ENCODE measurements at regions not wholly inside any gene's neighbourhood (a gene's known extent, or its start where the extent isn't known, plus 50 kb on each side); places are given as distances from the start of the nearest gene placed in this dataset.

DNA sequence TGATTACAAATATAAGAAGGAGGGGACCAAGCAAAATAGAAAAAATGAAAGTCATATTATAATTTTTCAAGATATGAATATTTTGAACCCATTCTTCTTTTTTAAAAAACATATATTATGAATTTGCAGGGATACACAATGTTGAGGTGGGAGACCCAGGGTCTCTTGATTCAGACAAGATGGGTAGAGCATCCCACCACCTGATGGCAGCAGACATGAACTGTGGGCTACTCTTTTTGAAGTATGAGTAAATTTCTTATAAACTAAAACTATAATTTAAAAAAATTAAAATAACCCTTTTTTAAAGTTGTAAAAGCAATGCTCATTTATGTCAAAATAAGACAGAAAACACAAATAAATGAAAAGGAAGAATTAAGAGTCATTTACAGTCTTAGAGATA is 202.7 kb upstream of the PRICKLE1 start:
- no peak for DNase-seq (ENCODE audit: low spot score)

DNA sequence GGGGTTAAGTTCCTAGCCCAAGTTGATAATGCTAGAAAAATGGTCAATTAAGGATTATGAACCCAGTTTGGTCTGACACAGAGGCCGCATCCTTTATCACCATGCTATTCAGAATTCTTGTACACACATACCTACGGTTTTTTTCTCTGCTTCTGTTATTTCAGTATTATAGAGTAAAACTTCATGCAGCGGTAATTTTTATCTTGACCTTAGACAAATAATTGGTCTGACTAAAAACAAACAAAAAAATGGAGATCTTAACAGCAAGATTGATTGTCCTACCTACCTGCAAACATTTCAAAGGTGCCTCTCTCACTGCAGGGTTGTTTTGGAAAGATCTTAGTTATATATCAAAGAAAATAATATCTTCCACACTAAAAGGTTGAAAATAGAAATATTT is 201.9 kb upstream of the PRICKLE1 start:
- no peak for DNase-seq (ENCODE audit: low spot score)

DNA sequence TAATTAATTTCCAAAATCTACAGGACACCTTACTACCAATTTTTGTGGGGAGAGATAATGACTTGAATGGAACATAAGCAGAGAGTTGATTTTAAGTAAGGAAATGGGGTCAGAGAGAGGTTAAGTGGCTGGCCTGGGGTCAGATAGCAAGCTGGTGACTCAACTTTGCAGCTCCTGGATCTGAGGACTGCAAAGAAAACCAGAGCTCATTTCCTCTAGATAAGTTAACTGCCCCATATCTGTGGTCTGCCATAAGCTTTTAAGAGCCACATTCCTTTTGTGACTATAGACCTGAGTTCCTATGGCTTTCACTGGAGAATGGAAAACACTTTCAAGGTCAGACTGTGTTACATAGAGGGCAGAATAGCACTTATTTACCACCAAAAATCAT is 201.2 kb upstream of the PRICKLE1 start:
- DNase-seq (ENCODE audit: low spot score) = no peak

- no peak for DNase-seq (ENCODE audit: low spot score)
Observed at GRCh38 chr12:42789808-42790760, 200.5 kb upstream of the PRICKLE1 start.

GRCh38 chr12:42786400-42787148 is 197.0 kb upstream of the PRICKLE1 start:
- DNase-seq (ENCODE audit: low spot score) = no peak

- DNase-seq (ENCODE audit: low spot score) = no peak
Observed at GRCh38 chr12:42785944-42786343, 196.4 kb upstream of the PRICKLE1 start.

GRCh38 chr12:42780671-42781070 is 191.1 kb upstream of the PRICKLE1 start:
- no peak for DNase-seq (ENCODE audit: low spot score)

DNA sequence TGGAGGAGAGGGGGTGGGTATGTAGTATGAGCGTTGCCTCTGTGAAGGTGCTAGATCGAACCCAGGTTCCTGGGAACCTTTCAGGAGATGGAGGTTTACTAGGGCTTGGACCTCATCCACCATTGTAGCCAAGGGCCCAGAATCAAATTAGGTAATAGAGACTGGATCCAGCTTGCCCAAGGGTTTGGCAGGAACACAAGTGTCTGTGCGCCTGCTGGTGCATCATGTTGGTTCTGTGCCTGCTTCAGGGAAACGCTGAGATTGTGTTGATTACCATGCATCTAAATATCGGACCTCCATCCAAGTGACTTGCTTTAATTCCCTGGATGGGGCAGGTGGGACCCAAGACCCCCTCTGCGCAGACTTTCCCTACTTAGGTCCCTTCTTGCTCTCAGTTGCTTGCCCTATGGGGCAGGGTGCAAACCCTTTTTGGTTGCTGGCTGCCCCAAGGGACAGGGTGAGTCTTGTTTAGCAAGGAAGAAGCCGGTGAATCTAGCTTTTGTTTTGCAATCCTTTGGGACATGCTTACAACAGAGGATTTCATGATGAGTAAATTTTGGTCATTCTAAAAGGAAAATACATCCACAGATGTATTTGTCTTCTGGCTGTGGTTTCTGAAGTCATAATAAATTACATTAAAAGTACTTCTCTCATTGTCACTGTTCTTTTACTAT is 189.8 kb upstream of the PRICKLE1 start:
- no peak for DNase-seq (ENCODE audit: low spot score)

DNA sequence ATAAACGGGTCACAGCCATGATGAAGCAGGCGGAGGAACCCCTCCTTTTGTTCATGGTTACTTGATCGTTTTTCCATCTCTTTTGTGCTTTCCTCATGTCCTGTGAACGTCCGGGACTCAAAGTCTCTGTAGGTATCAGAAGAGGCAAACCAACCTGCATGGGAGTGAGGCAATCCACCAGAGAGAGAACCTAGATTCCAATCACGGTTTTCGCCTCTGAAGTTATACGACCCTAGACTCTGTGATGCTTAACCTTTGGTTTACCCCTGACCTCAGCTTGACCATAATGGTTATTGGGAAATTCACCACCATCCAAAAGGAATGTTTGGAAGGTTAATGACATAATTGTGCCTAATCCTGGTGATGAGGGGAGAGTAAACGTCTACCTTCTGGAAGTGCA is 186.8 kb upstream of the PRICKLE1 start:
- DNase-seq (ENCODE audit: low spot score) = no peak

GRCh38 chr12:42774238-42774637 is 184.7 kb upstream of the PRICKLE1 start:
- no peak for DNase-seq (ENCODE audit: low spot score)

DNA sequence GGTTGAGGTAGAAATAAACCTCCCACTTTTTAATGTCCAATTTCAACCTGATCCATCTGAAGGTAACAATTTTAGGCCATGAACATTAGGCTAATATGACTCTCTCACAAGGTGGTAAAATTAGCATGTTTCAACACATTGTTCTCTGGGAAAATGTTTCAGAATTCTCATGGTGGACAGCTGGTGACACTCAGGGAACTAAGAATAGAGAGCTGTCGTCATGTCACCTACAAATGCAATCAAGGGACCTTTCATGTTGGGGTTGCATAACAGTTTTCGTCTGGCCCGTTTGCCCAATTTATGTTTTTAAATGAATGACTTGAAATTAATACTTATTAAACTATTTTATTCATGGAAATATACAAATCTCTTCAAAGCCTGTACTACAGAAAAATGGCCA is 180.7 kb upstream of the PRICKLE1 start:
- no peak for DNase-seq (ENCODE audit: low spot score)

- DNase-seq (ENCODE audit: low spot score) = no peak
Observed at GRCh38 chr12:42769455-42769854, 179.9 kb upstream of the PRICKLE1 start.

DNA sequence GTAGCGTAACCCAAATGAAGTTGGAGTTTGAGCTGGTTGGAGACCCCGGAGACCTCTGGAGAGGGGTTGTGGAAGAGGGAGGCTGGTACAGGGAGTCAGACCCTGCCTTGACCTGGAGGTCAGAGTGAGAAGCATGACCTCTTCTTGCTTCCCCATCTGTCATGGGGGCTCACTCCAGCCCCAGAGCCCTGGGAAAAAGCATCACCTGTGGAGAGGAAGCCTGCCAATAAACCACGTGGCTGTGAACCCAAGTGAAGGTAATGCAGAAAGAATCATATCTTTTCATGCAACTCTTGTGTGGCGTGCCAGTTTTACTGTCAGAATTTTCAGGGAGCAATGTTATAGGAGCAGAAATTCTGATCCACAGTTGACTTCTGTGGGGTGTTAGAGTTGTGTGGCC is 178.5 kb upstream of the PRICKLE1 start:
- DNase-seq (ENCODE audit: low spot score) = no peak

DNA sequence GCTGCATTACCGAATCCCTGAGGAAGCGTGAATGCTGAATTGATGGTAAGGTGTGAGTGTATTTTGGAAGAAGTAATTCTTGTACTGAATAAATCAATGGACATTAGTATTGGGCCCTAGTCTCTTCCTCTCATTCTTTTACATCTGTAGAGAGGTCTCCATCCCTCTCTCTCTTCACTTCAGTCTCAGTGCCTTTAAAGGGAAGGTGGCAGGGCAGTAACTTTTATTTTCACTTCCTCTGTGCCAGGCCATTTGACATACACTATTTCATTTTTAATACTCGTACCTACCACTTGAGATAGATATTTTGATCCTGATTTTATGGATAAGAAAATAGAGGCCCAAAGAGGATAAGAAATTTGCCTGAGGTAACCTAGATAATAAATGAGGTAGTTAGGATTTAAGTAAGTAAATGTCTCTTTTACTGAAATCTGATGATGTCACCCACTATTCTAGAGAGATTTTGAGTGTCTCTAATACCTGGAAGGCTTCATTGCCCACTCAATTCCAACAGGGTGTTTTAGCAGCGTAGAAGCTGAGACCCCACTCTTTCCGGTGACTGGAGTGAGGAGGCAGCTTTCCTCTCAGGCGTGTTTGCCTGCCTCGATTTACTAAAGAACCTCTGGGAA is 177.9 kb upstream of the PRICKLE1 start:
- no peak for DNase-seq (ENCODE audit: low spot score)

GRCh38 chr12:42766754-42767153 is 177.2 kb upstream of the PRICKLE1 start:
- DNase-seq (ENCODE audit: low spot score) = no peak

DNA sequence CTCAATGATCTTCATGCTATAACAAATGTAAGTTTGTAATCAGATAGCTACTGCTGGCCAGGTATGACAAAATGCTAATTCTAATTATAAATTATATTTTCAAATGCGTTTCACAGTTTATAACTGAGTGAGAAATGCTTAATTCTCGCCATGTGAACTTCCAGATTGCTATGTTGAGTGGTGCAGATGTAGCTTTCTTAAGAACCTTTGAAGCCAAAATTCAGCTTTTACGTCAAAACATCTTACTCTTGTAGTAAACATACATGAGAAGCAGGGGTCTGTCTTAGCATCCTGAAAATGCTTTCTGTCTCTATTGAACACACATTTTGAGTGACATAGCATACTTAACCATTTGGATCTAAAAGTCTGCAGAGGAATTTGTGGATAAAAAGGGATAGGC is 176.5 kb upstream of the PRICKLE1 start:
- DNase-seq (ENCODE audit: low spot score) = no peak

- no peak for DNase-seq (ENCODE audit: low spot score)
Observed at GRCh38 chr12:42763682-42764081, 174.1 kb upstream of the PRICKLE1 start.

- DNase-seq (ENCODE audit: low spot score) = no peak
Observed at GRCh38 chr12:42762395-42762925, 172.9 kb upstream of the PRICKLE1 start.

- DNase-seq (ENCODE audit: low spot score) = no peak
Observed at GRCh38 chr12:42761601-42762350, 172.2 kb upstream of the PRICKLE1 start.

GRCh38 chr12:42761086-42761485 is 171.5 kb upstream of the PRICKLE1 start:
- no peak for DNase-seq (ENCODE audit: low spot score)

- DNase-seq (ENCODE audit: low spot score) = no peak
Observed at GRCh38 chr12:42760550-42760949, 171.0 kb upstream of the PRICKLE1 start.

Data from pons (tissue), 1 donor.